GM23338 (cell line): ENCODE measurements at regions not wholly inside any gene's neighbourhood (a gene's known extent, or its start where the extent isn't known, plus 50 kb on each side); places are given as distances from the start of the nearest gene placed in this dataset.

Experiments used
- ATAC-seq: fragments of 200-7000 bp; cut with Tn5 transposase; 3 replicates; pipeline ENCODE4 v1.9.1; 2020
- DNase-seq: peaks from one replicate; pipeline ENCODE4 v3.0.0-alpha.2; 2015; ENCODE audit warnings: low spot score
- H2AFZ ChIP-seq: fragments of 200-600 bp; sonication (generic); 2 replicates; pipeline ENCODE4 v1.8.0; 2016; ENCODE audit warnings: antibody characterized with exemption, mild to moderate bottlenecking, moderate library complexity
- H3F3A ChIP-seq: fragments of 200-600 bp; sonication (generic); replicated peaks from 2 replicates; pipeline ENCODE4 v1.8.0; 2017; ENCODE audit warnings: antibody characterized with exemption, mixed run types, low read depth
- H3K27ac ChIP-seq: fragments of 200-600 bp; sonication (generic); 2 replicates; pipeline ENCODE4 v1.6.1; 2016; ENCODE audit warnings: low read depth
- H3K27me3 ChIP-seq: fragments of 200-600 bp; sonication (generic); 2 replicates; pipeline ENCODE4 v1.8.0; 2016; ENCODE audit warnings: mild to moderate bottlenecking, mixed run types, moderate library complexity; ENCODE audit not compliant: insufficient read depth
- H3K36me3 ChIP-seq: fragments of 200-600 bp; sonication (generic); 2 replicates; pipeline ENCODE4 v1.8.0; 2016; ENCODE audit warnings: mild to moderate bottlenecking; ENCODE audit not compliant: insufficient read depth
- H3K4me1 ChIP-seq: fragments of 200-600 bp; sonication (generic); 2 replicates; pipeline ENCODE4 v1.8.0; 2016; ENCODE audit warnings: mild to moderate bottlenecking, moderate library complexity; ENCODE audit not compliant: insufficient read depth
- H3K4me2 ChIP-seq: fragments of 200-600 bp; sonication (generic); 2 replicates; pipeline ENCODE4 v1.7.1; 2017; ENCODE audit warnings: mixed run types
- H3K4me3 ChIP-seq: fragments of 200-600 bp; sonication (generic); 2 replicates; pipeline ENCODE4 v1.6.1; 2016; ENCODE audit warnings: mixed run types
- H3K79me2 ChIP-seq: fragments of 200-600 bp; sonication (generic); replicated peaks from 2 replicates; pipeline ENCODE4 v1.8.0; 2017; ENCODE audit warnings: mild to moderate bottlenecking; ENCODE audit not compliant: insufficient read depth
- H3K9me2 ChIP-seq: fragments of 200-600 bp; sonication (generic); 2 replicates; pipeline ENCODE4 v1.8.0; 2017; ENCODE audit not compliant: insufficient read depth
- H4K20me1 ChIP-seq: fragments of 200-600 bp; sonication (generic); replicated peaks from 2 replicates; pipeline ENCODE4 v1.8.0; 2017; ENCODE audit warnings: mild to moderate bottlenecking; ENCODE audit not compliant: insufficient read depth
- H3K27ac Mint-ChIP-seq: 2 replicates; pipeline ENCODE4 v1.8.0; 2020; ENCODE audit warnings: inconsistent platforms, mild to moderate bottlenecking, moderate library complexity, mixed read lengths
- H3K27me3 Mint-ChIP-seq: 3 replicates; pipeline ENCODE4 v1.8.0; 2022; ENCODE audit warnings: low read depth, mild to moderate bottlenecking, moderate library complexity, mixed read lengths, inconsistent platforms; ENCODE audit not compliant: insufficient read depth, poor library complexity
- H3K36me3 Mint-ChIP-seq: 3 replicates; pipeline ENCODE4 v1.8.0; 2021; ENCODE audit warnings: low read depth, mild to moderate bottlenecking, inconsistent platforms, moderate library complexity, mixed read lengths
- H3K4me1 Mint-ChIP-seq: 3 replicates; pipeline ENCODE4 v1.8.0; 2020; ENCODE audit warnings: mild to moderate bottlenecking, inconsistent platforms, mixed read lengths
- H3K4me3 Mint-ChIP-seq: 3 replicates; pipeline ENCODE4 v1.8.0; 2021; ENCODE audit warnings: moderate library complexity, mild to moderate bottlenecking, inconsistent platforms, mixed read lengths
- H3K9me3 Mint-ChIP-seq: 3 replicates; pipeline ENCODE4 v1.8.0; 2020; ENCODE audit warnings: moderate library complexity, mild to moderate bottlenecking, inconsistent platforms, mixed read lengths
- CREB1 ChIP-seq: fragments of 250-450 bp; sonication (Bioruptor Pico); IDR thresholded peaks from 2 replicates; pipeline ENCODE4 v1.5.0; 2020; ENCODE audit warnings: low read depth, mild to moderate bottlenecking, moderate library complexity
- CTCF ChIP-seq, 2 experiments: fragments of 200-600 bp in 1 of 2; sonication (generic) in 1 of 2; conservative IDR thresholded peaks; 2 replicates each; pipeline versions ENCODE4 v1.5.1 to v1.6.1; 2016 to 2017; ENCODE audit warnings: antibody characterized with exemption in 2 of 2, low read depth in 2 of 2, mild to moderate bottlenecking in 2 of 2, moderate library complexity in 1 of 2
- ETS1 ChIP-seq: IDR thresholded peaks from 2 replicates; pipeline ENCODE4 v1.6.1; 2016; ENCODE audit warnings: antibody characterized with exemption
- EZH2 ChIP-seq: fragments of 200-600 bp; sonication (generic); IDR thresholded peaks from one replicate; pipeline ENCODE4 v1.8.0; 2017; ENCODE audit warnings: antibody characterized with exemption, mild to moderate bottlenecking, low read depth; ENCODE audit not compliant: unreplicated experiment
- EZH2phosphoT487 ChIP-seq: fragments of 200-600 bp; sonication (generic); IDR thresholded peaks from one replicate; pipeline ENCODE4 v1.8.1; 2018; ENCODE audit warnings: antibody characterized with exemption; ENCODE audit not compliant: unreplicated experiment
- JUNB ChIP-seq: IDR thresholded peaks from one replicate; pipeline ENCODE4 v1.6.1; 2016; ENCODE audit warnings: antibody characterized with exemption; ENCODE audit not compliant: unreplicated experiment
- NANOG ChIP-seq: IDR thresholded peaks from 2 replicates; pipeline ENCODE4 v1.6.1; 2016; ENCODE audit warnings: antibody characterized with exemption, borderline replicate concordance
- POLR2AphosphoS5 ChIP-seq: IDR thresholded peaks from 2 replicates; pipeline ENCODE4 v1.6.1; 2016; ENCODE audit warnings: antibody characterized with exemption, low read depth
- REST ChIP-seq: IDR thresholded peaks from one replicate; pipeline ENCODE4 v1.6.1; 2018; ENCODE audit warnings: antibody characterized with exemption; ENCODE audit not compliant: unreplicated experiment
- STAT1 ChIP-seq: IDR thresholded peaks from one replicate; pipeline ENCODE4 v1.6.1; 2016; ENCODE audit warnings: antibody characterized with exemption; ENCODE audit not compliant: unreplicated experiment
- ZNF114 ChIP-seq: fragments of 250-450 bp; sonication (Bioruptor Pico); IDR thresholded peaks from 2 replicates; pipeline ENCODE4 v1.5.0; 2020; ENCODE audit warnings: mild to moderate bottlenecking, moderate library complexity
- ZNF331 ChIP-seq: fragments of 250-450 bp; sonication (Bioruptor Pico); IDR thresholded peaks from 2 replicates; pipeline ENCODE4 v1.5.0; 2020; ENCODE audit warnings: low read depth, mild to moderate bottlenecking, moderate library complexity
- ZNF462 ChIP-seq: fragments of 250-450 bp; sonication (Bioruptor Pico); IDR thresholded peaks from 2 replicates; pipeline ENCODE4 v1.5.0; 2020; ENCODE audit warnings: mild to moderate bottlenecking, moderate library complexity

- no peak for TF ChIP-seq JUNB
- no peak for TF ChIP-seq POLR2AphosphoS5
- TF ChIP-seq REST, result no peak
- TF ChIP-seq EZH2, result no peak
- TF ChIP-seq ZNF114 (CRISPR knock-in tag), result no peak
- no peak for TF ChIP-seq ETS1
- TF ChIP-seq ZNF462 (CRISPR knock-in tag), result no peak
- no peak for TF ChIP-seq STAT1
- no peak for TF ChIP-seq EZH2phosphoT487
- no peak for TF ChIP-seq NANOG
- no peak for TF ChIP-seq CTCF (conservative IDR thresholded peaks at IDR 0.05; ENCODE audit: low read depth in 2 of 2)
- no peak for TF ChIP-seq ZNF331 (CRISPR knock-in tag)
- no peak for TF ChIP-seq CREB1 (CRISPR knock-in tag)
- no peaks in the 10 kb centered on the region for H3K4me1 Mint-ChIP-seq
- Histone ChIP-seq H3K4me2 (no peak overlapping the region), H3K27ac (no peak overlapping the region), H3F3A (no peaks in the 10 kb centered on the region), H3K4me1 (no peaks in the 10 kb centered on the region), H3K4me3 (no peak overlapping the region), H3K36me3 (no peaks in the 10 kb centered on the region), H4K20me1 (no peaks in the 10 kb centered on the region), H3K9me2 (peaks cover 10% of the 10 kb centered on the region; the same call in 1 of the 2 replicates), H2AFZ (no peak overlapping the region), H3K27me3 (no peaks in the 10 kb centered on the region), H3K79me2 (no peaks in the 10 kb centered on the region)
- H3K9me3 Mint-ChIP-seq, result peaks cover 29% of the 10 kb centered on the region
- H3K27me3 Mint-ChIP-seq, result peaks cover 3% of the 10 kb centered on the region
- H3K4me3 Mint-ChIP-seq, result no peak overlapping the region
- peaks cover 16% of the 10 kb centered on the region for H3K36me3 Mint-ChIP-seq
- DNase-seq, result no peak
- ATAC-seq, result no peak
- no peak overlapping the region for H3K27ac Mint-ChIP-seq
Measured at GRCh38 chr2:2505604-2506003, 174.5 kb upstream of the MYT1L start.
